Activated naive CD4-positive, alpha-beta T cell treated with anti-CD3 and anti-CD28 coated beads, Interleukin-2, amount 50 U/mL, for 24 hours (primary cell): ENCODE measurements at regions not wholly inside any gene's neighbourhood (a gene's known extent, or its start where the extent isn't known, plus 50 kb on each side); places are given as distances from the start of the nearest gene placed in this dataset.

ENCODE experiments used
- H3K27ac Mint-ChIP-seq: one replicate; pipeline ENCODE4 v1.8.0; 2021; ENCODE audit warnings: mild to moderate bottlenecking, mixed read lengths
- H3K27me3 Mint-ChIP-seq: one replicate; pipeline ENCODE4 v1.8.0; 2021; ENCODE audit warnings: mixed read lengths
- H3K36me3 Mint-ChIP-seq: one replicate; pipeline ENCODE4 v1.8.0; 2021; ENCODE audit warnings: mixed read lengths
- H3K4me1 Mint-ChIP-seq: one replicate; pipeline ENCODE4 v1.8.0; 2021; ENCODE audit warnings: mixed read lengths
- H3K4me3 Mint-ChIP-seq: one replicate; pipeline ENCODE4 v1.8.0; 2021; ENCODE audit warnings: mild to moderate bottlenecking, mixed read lengths
- H3K9me3 Mint-ChIP-seq: one replicate; pipeline ENCODE4 v1.8.0; 2021; ENCODE audit warnings: mixed read lengths

GRCh38 chr9:26170190-26170589 is 491.9 kb upstream of the TUSC1 start:
- H3K4me1 Mint-ChIP-seq = no peaks in the 10 kb centered on the region
- H3K27ac Mint-ChIP-seq = no peak overlapping the region
- no peaks in the 10 kb centered on the region for H3K36me3 Mint-ChIP-seq
- H3K27me3 Mint-ChIP-seq = no peaks in the 10 kb centered on the region
- no peak overlapping the region for H3K4me3 Mint-ChIP-seq
- no peaks in the 10 kb centered on the region for H3K9me3 Mint-ChIP-seq

- no peaks in the 10 kb centered on the region for H3K9me3 Mint-ChIP-seq
- no peaks in the 10 kb centered on the region for H3K36me3 Mint-ChIP-seq
- no peak overlapping the region for H3K27ac Mint-ChIP-seq
- H3K4me1 Mint-ChIP-seq = no peaks in the 10 kb centered on the region
- no peak overlapping the region for H3K4me3 Mint-ChIP-seq
- H3K27me3 Mint-ChIP-seq = no peaks in the 10 kb centered on the region
These were observed 491.5 kb upstream of the TUSC1 start for GRCh38 chr9:26169708-26170107.

GRCh38 chr9:26166537-26166936 is 488.3 kb upstream of the TUSC1 start:
- no peaks in the 10 kb centered on the region for H3K36me3 Mint-ChIP-seq

GRCh38 chr9:26165426-26165825 is 487.2 kb upstream of the TUSC1 start:
- no peak overlapping the region for H3K27ac Mint-ChIP-seq
- H3K27me3 Mint-ChIP-seq = no peaks in the 10 kb centered on the region
- H3K4me1 Mint-ChIP-seq = no peaks in the 10 kb centered on the region
- no peaks in the 10 kb centered on the region for H3K36me3 Mint-ChIP-seq
- H3K4me3 Mint-ChIP-seq = no peak overlapping the region
- H3K9me3 Mint-ChIP-seq = no peaks in the 10 kb centered on the region

More at GRCh38 chr9:26166537-26166936, 488.3 kb upstream of the TUSC1 start:
- H3K4me3 Mint-ChIP-seq = no peak overlapping the region
- no peak overlapping the region for H3K27ac Mint-ChIP-seq
- no peaks in the 10 kb centered on the region for H3K9me3 Mint-ChIP-seq
- H3K27me3 Mint-ChIP-seq = no peaks in the 10 kb centered on the region
- H3K4me1 Mint-ChIP-seq = no peaks in the 10 kb centered on the region

GRCh38 chr9:26163931-26164330 is 485.7 kb upstream of the TUSC1 start:
- H3K27me3 Mint-ChIP-seq = no peaks in the 10 kb centered on the region
- peaks cover 11% of the 10 kb centered on the region for H3K9me3 Mint-ChIP-seq
- H3K4me3 Mint-ChIP-seq = no peak overlapping the region
- no peak overlapping the region for H3K27ac Mint-ChIP-seq
- H3K36me3 Mint-ChIP-seq = no peaks in the 10 kb centered on the region
- H3K4me1 Mint-ChIP-seq = no peaks in the 10 kb centered on the region

- H3K27me3 Mint-ChIP-seq = no peaks in the 10 kb centered on the region
- no peaks in the 10 kb centered on the region for H3K4me1 Mint-ChIP-seq
These were observed 481.5 kb upstream of the TUSC1 start for GRCh38 chr9:26159575-26160392.

GRCh38 chr9:26158631-26159150 is 480.4 kb upstream of the TUSC1 start:
- H3K27me3 Mint-ChIP-seq = no peaks in the 10 kb centered on the region
- H3K9me3 Mint-ChIP-seq = peaks cover 16% of the 10 kb centered on the region
- no peaks in the 10 kb centered on the region for H3K36me3 Mint-ChIP-seq
- no peaks in the 10 kb centered on the region for H3K4me1 Mint-ChIP-seq
- H3K27ac Mint-ChIP-seq = no peak overlapping the region
- no peak overlapping the region for H3K4me3 Mint-ChIP-seq

More at GRCh38 chr9:26159575-26160392, 481.5 kb upstream of the TUSC1 start:
- no peaks in the 10 kb centered on the region for H3K36me3 Mint-ChIP-seq
- no peak overlapping the region for H3K4me3 Mint-ChIP-seq
- no peak overlapping the region for H3K27ac Mint-ChIP-seq
- H3K9me3 Mint-ChIP-seq = peaks cover 16% of the 10 kb centered on the region

- Mint-ChIP-seq H3K27ac (no peak overlapping the region), H3K9me3 (peaks cover 18% of the 10 kb centered on the region), H3K27me3 (no peaks in the 10 kb centered on the region), H3K36me3 (no peaks in the 10 kb centered on the region), H3K4me3 (no peak overlapping the region), H3K4me1 (no peaks in the 10 kb centered on the region)
These were observed 479.2 kb upstream of the TUSC1 start for GRCh38 chr9:26157411-26157810.

- H3K27ac Mint-ChIP-seq = no peak overlapping the region
- no peaks in the 10 kb centered on the region for H3K4me1 Mint-ChIP-seq
- no peak overlapping the region for H3K4me3 Mint-ChIP-seq
- H3K9me3 Mint-ChIP-seq = peaks cover 13% of the 10 kb centered on the region
- H3K36me3 Mint-ChIP-seq = no peaks in the 10 kb centered on the region
- H3K27me3 Mint-ChIP-seq = peaks cover 2% of the 10 kb centered on the region
These were observed 474.1 kb upstream of the TUSC1 start for GRCh38 chr9:26152350-26152749.

- no peaks in the 10 kb centered on the region for H3K36me3 Mint-ChIP-seq
- peaks cover 13% of the 10 kb centered on the region for H3K9me3 Mint-ChIP-seq
- no peak overlapping the region for H3K27ac Mint-ChIP-seq
- H3K27me3 Mint-ChIP-seq = peaks cover 2% of the 10 kb centered on the region
- H3K4me3 Mint-ChIP-seq = no peak overlapping the region
- no peaks in the 10 kb centered on the region for H3K4me1 Mint-ChIP-seq
These were observed 469.9 kb upstream of the TUSC1 start for GRCh38 chr9:26148128-26148527.

- Mint-ChIP-seq H3K27me3 (peaks cover 2% of the 10 kb centered on the region), H3K36me3 (no peaks in the 10 kb centered on the region), H3K27ac (no peak overlapping the region), H3K9me3 (peaks cover 6% of the 10 kb centered on the region), H3K4me3 (no peak overlapping the region), H3K4me1 (no peaks in the 10 kb centered on the region)
These were observed 467.7 kb upstream of the TUSC1 start for GRCh38 chr9:26145938-26146337.

GRCh38 chr9:26142631-26143030 is 464.4 kb upstream of the TUSC1 start:
- H3K4me3 Mint-ChIP-seq = no peak overlapping the region
- H3K27me3 Mint-ChIP-seq = no peaks in the 10 kb centered on the region
- H3K36me3 Mint-ChIP-seq = no peaks in the 10 kb centered on the region
- no peaks in the 10 kb centered on the region for H3K4me1 Mint-ChIP-seq
- no peaks in the 10 kb centered on the region for H3K9me3 Mint-ChIP-seq
- H3K27ac Mint-ChIP-seq = no peak overlapping the region

GRCh38 chr9:26142201-26142600 is 464.0 kb upstream of the TUSC1 start:
- Mint-ChIP-seq H3K4me3 (no peak overlapping the region), H3K9me3 (no peaks in the 10 kb centered on the region), H3K4me1 (no peaks in the 10 kb centered on the region), H3K36me3 (no peaks in the 10 kb centered on the region), H3K27me3 (no peaks in the 10 kb centered on the region), H3K27ac (no peak overlapping the region)

- no peaks in the 10 kb centered on the region for H3K36me3 Mint-ChIP-seq
- no peak overlapping the region for H3K4me3 Mint-ChIP-seq
- no peak overlapping the region for H3K27ac Mint-ChIP-seq
- H3K4me1 Mint-ChIP-seq = no peaks in the 10 kb centered on the region
- no peaks in the 10 kb centered on the region for H3K27me3 Mint-ChIP-seq
- peaks cover 5% of the 10 kb centered on the region for H3K9me3 Mint-ChIP-seq
These were observed 455.3 kb upstream of the TUSC1 start for GRCh38 chr9:26133537-26133936.

GRCh38 chr9:26132746-26133312 is 454.6 kb upstream of the TUSC1 start:
- H3K4me1 Mint-ChIP-seq = no peaks in the 10 kb centered on the region

GRCh38 chr9:26131886-26132285 is 453.6 kb upstream of the TUSC1 start:
- H3K27ac Mint-ChIP-seq = no peak overlapping the region

More at GRCh38 chr9:26132746-26133312, 454.6 kb upstream of the TUSC1 start:
- Mint-ChIP-seq H3K27ac (no peak overlapping the region), H3K36me3 (no peaks in the 10 kb centered on the region), H3K4me3 (no peak overlapping the region), H3K27me3 (no peaks in the 10 kb centered on the region), H3K9me3 (peaks cover 5% of the 10 kb centered on the region)

More at GRCh38 chr9:26131886-26132285, 453.6 kb upstream of the TUSC1 start:
- Mint-ChIP-seq H3K4me1 (no peaks in the 10 kb centered on the region), H3K9me3 (peaks cover 5% of the 10 kb centered on the region), H3K36me3 (no peaks in the 10 kb centered on the region), H3K4me3 (no peak overlapping the region), H3K27me3 (no peaks in the 10 kb centered on the region)
